Left lung (tissue), 4 donors: ENCODE measurements at regions not wholly inside any gene's neighbourhood (a gene's known extent, or its start where the extent isn't known, plus 50 kb on each side); places are given as distances from the start of the nearest gene placed in this dataset.

ENCODE experiments used
- ATAC-seq: fragments of 200-7000 bp; cut with Tn5 transposase; one replicate; pipeline ENCODE4 v1.9.1; 2020; ENCODE audit warnings: moderate library complexity
- DNase-seq, 4 donors: peaks; one replicate each; pipeline ENCODE4 v3.0.0-alpha.2; 2013 to 2020
- H3K27ac ChIP-seq, 2 donors: fragments of 200-600 bp; sonication (generic) in 1 of 2; one replicate each; pipeline versions ENCODE4 v1.5.0 to v1.8.0; 2020 to 2021
- H3K27me3 ChIP-seq, 2 donors: fragments of 200-600 bp; sonication (generic) in 1 of 2; one replicate each; pipeline versions ENCODE4 v1.5.0 to v1.8.0; 2020 to 2021
- H3K36me3 ChIP-seq, 2 donors: fragments of 200-600 bp; sonication (generic) in 1 of 2; one replicate each; pipeline versions ENCODE4 v1.5.0 to v1.8.0; 2020 to 2021
- H3K4me1 ChIP-seq, 2 donors: fragments of 200-600 bp; one replicate each; pipeline ENCODE4 v1.8.0; 2021
- H3K4me3 ChIP-seq, 2 donors: fragments of 200-600 bp; sonication (generic) in 1 of 2; one replicate each; pipeline versions ENCODE4 v1.5.0 to v1.8.0; 2020 to 2021; ENCODE audit warnings: mild to moderate bottlenecking in 1 of 2
- H3K9me3 ChIP-seq, 2 donors: fragments of 200-600 bp; sonication (generic) in 1 of 2; one replicate each; pipeline versions ENCODE4 v1.5.0 to v1.8.0; 2020 to 2021
- CTCF ChIP-seq, 2 donors: fragments of 200-600 bp; sonication (generic) in 1 of 2; IDR thresholded peaks; one replicate each; pipeline versions ENCODE4 v1.5.0 to v1.8.0; 2021; ENCODE audit warnings: antibody characterized with exemption in 2 of 2
- intact Hi-C, 2 donors: fragments of 100-400 bp; cut with DNase I; formaldehyde crosslinking; loops; one replicate each; pipeline versions ENCODE4 v1.11.2 to v1.14.2; 2022
- donor health status: DM: no; HTN: yes; CAD: no.
- donor health status: DM: no; HTN: no; CAD: no.

- Histone ChIP-seq H3K27me3 (no peaks in the 10 kb centered on the region), H3K9me3 (no peaks in the 10 kb centered on the region), H3K27ac (no peak overlapping the region), H3K4me1 (no peaks in the 10 kb centered on the region), H3K36me3 (no peaks in the 10 kb centered on the region), H3K4me3 (no peak overlapping the region)
- ATAC-seq (no peak), DNase-seq (no peak)
- TF ChIP-seq CTCF (IDR thresholded peaks at IDR 0.05) = no peak
- intact Hi-C loops = no loop called here
Observed at GRCh38 chr13:65964672-65965071, 1265.5 kb downstream of the PCDH9 start.

- H3K9me3 ChIP-seq = peaks cover 5 to 28% of the 10 kb centered on the region in 2 donors
- intact Hi-C loops = no loop called here
- H3K4me3 ChIP-seq = no peak overlapping the region
- ATAC-seq (no peak), DNase-seq (no peak)
- no peaks in the 10 kb centered on the region for H3K36me3 ChIP-seq
- H3K4me1 ChIP-seq = no peaks in the 10 kb centered on the region
- no peaks in the 10 kb centered on the region for H3K27me3 ChIP-seq
- H3K27ac ChIP-seq = no peak overlapping the region
- no peak for TF ChIP-seq CTCF (IDR thresholded peaks at IDR 0.05)
Observed at GRCh38 chr13:65959305-65959704, 1270.8 kb downstream of the PCDH9 start.

- Histone ChIP-seq H3K27ac (no peak overlapping the region), H3K27me3 (no peaks in the 10 kb centered on the region), H3K4me3 (no peak overlapping the region), H3K4me1 (no peaks in the 10 kb centered on the region), H3K36me3 (no peaks in the 10 kb centered on the region), H3K9me3 (no peaks in the 10 kb centered on the region)
- ATAC-seq = no peak
- intact Hi-C loops = no loop called here
- TF ChIP-seq CTCF (IDR thresholded peaks at IDR 0.05) = no peak
- no peak for DNase-seq
Observed at GRCh38 chr13:65946387-65946786, 1283.7 kb downstream of the PCDH9 start.

- Histone ChIP-seq H3K27me3 (no peaks in the 10 kb centered on the region), H3K27ac (no peak overlapping the region), H3K4me1 (no peaks in the 10 kb centered on the region), H3K36me3 (no peaks in the 10 kb centered on the region), H3K4me3 (no peak overlapping the region), H3K9me3 (no peaks in the 10 kb centered on the region)
- DNase-seq = no peak
- intact Hi-C loops = no loop called here
- TF ChIP-seq CTCF (IDR thresholded peaks at IDR 0.05) = no peak
- ATAC-seq = no peak
Observed at GRCh38 chr13:65943708-65944107, 1286.4 kb downstream of the PCDH9 start.

GRCh38 chr13:65943024-65943423 lies 1287.1 kb downstream of the PCDH9 start:
- Histone ChIP-seq H3K9me3 (no peaks in the 10 kb centered on the region), H3K27me3 (no peaks in the 10 kb centered on the region), H3K4me3 (no peak overlapping the region), H3K4me1 (no peaks in the 10 kb centered on the region), H3K27ac (no peak overlapping the region), H3K36me3 (no peaks in the 10 kb centered on the region)
- no peak for TF ChIP-seq CTCF (IDR thresholded peaks at IDR 0.05)
- ATAC-seq (no peak), DNase-seq (no peak)
- intact Hi-C loops = no loop called here
